Frontal cortex (tissue), 3 donors: ENCODE measurements at regions not wholly inside any gene's neighbourhood (a gene's known extent, or its start where the extent isn't known, plus 50 kb on each side); places are given as distances from the start of the nearest gene placed in this dataset.

Source experiments
- DNase-seq, 2 donors: peaks; one replicate each; pipeline ENCODE4 v3.0.0; 2012; ENCODE audit warnings: low spot score in 2 of 2
- FAIRE-seq: peaks from 2 replicates; lab custom pipeline; 2012; peaks lifted over from hg19 to GRCh38; lab: Jason Lieb, UNC
- donor health status: control.
- donor health status: control.
- donor health status: control.

- FAIRE-seq (no peak), DNase-seq (no peak)
Observed at GRCh38 chrX:39890807-39891206, 207.0 kb downstream of the BCOR start.

- FAIRE-seq = no peak
Observed at GRCh38 chrX:39891781-39892180, 206.0 kb downstream of the BCOR start.

DNA sequence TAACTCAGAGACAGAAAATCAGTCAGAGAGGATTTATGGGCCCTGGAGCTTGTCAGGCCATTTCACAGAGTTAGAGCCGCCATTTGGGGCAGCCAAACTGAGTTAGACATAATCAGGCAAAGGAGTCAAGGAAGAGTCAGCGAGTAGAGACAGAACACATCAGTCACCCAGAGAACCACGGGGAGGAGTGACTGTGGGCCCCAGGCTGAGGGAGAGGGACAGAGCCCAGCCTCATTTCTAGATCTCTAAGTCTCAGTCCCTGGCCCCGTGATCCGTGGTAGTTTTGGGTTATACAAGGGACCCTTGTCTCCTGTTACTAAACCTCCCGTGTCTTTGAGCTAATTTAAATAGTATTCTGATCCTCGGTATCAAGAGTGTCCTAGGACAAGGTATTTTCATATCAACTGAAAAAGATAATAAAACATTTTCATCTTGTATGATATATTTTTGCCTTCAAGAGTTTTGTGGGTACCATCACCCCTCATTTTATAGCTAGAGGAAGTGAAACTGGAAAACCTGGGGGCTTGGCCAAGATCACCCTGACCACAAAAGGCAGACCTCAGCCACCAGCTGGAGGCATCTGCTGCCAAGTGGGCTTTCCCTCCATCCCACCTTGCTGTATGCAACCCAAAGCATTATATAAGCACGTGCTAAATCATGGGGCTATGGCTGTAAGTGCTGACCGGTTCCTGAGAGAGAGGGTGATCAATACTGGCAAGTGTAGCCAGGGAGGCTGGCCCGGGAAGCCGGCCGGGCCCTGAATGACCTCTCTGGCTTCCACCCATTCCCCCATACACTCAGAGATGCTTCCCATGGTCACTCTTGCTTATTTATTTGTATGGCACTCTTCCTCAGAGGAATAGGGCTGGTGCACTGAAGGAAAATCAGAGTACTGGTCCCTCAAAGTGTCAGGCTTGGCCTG, 204.1 kb downstream of the BCOR start:
- FAIRE-seq (no peak), DNase-seq (no peak)

More at GRCh38 chrX:39891781-39892180, 206.0 kb downstream of the BCOR start:
- no peak for DNase-seq

DNA sequence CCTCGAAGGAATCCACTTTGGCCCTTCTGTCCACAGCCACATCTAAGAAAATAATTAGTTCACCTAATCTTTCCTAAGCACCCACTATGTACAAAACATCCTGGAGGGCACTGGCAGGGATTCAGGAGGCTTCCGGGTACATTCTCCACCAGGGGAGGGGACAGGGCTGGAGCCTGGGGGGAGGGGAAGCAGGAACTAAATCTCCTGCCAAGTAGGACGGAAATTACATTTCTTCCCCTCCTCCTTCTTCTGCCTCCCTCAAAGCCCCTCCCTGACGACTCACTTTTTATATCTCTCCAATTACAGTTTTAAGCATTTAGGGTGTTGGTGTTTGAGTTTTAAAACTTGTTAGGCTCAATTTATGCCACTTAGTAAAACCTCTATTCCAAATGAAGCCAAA, 203.1 kb downstream of the BCOR start:
- no peak for DNase-seq
- FAIRE-seq = no peak

DNA sequence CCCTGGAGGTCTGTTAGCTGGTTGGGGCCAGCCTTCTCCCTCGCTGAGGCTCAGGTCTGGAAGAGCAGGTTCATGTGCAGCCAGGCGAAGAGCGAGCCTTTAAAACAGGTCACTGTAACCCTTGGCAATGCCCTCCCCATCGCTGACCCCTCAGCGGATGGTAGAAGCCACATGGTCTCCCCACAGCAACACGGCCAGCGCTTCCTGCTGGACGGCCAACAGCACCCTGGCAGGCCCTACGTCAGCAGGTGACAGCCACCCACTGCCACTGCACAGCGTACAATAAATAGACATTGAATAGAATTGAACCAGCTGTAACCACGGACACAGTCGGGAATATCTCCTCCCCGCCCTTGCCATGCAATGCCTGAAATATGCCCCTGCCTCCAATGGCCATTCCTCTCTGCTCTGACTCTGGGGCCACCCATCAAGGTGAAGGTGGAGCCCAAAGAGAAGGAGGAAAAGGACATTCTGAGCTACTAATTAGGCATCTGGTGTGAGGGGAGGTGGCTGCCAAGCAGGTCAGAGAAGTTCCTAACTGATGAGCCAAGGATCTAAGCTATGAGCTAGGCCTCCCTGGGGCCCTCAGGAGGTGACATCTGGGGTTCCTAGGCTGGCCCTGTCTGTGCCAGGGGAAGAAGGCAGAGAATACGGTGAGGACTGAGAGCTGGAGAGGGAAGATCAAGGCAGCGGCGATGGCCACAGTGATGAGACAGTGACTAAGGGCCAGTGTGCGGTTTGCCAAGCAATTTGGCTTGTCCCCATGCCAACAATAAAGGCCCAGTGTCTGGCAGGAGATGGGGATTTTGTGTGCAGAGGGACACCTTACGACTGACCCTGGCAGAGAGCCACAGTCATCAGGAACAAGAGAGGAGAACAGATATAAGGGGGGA, 202.3 kb downstream of the BCOR start:
- FAIRE-seq (no peak), DNase-seq (no peak)

GRCh38 chrX:39896951-39897740, 200.6 kb downstream of the BCOR start:
- FAIRE-seq = no peak

DNA sequence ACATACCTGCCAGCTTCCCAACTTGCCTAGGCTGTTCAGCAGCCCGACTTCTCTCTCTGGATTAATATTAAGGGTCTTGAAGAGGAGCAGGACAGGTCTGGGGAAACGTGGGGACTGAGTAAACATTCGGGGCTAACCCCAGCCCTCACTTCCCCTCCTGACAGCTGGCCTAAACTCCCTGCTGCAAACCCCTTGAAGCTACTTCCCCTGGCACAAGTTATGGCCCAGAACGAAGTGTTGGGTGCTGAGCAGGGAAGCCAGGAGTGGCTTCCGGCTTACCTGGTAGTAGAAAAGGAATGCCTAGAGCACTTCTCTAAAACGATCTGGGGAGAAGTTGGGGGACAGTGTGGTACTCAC, 200.0 kb downstream of the BCOR start:
- no peak for FAIRE-seq

More at GRCh38 chrX:39896951-39897740, 200.6 kb downstream of the BCOR start:
- DNase-seq = no peak

GRCh38 chrX:39898147-39898546, 199.6 kb downstream of the BCOR start:
- no peak for DNase-seq
- FAIRE-seq = no peak

More for the DNA sequence above, 200.0 kb downstream of the BCOR start:
- no peak for DNase-seq

DNA sequence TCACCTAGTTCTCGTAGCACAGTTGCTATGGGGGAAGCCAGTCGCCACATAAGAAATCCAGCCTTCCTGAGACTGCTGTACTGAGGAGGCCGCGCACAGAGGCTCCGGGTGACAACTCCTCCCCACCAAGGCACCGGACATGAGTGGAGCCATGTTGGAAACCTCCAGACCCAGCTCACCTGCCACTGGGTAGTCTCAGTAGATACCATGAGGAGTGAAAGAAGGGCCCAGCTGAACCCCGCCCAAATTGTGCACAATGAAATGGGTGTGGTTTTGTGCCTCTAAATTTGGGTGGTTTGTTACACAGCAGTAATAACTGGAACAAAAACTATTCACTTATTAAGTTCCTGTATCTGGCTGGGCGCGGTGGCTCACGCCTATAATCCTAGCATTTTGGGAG, 198.7 kb downstream of the BCOR start:
- no peak for DNase-seq
- FAIRE-seq = no peak

DNA sequence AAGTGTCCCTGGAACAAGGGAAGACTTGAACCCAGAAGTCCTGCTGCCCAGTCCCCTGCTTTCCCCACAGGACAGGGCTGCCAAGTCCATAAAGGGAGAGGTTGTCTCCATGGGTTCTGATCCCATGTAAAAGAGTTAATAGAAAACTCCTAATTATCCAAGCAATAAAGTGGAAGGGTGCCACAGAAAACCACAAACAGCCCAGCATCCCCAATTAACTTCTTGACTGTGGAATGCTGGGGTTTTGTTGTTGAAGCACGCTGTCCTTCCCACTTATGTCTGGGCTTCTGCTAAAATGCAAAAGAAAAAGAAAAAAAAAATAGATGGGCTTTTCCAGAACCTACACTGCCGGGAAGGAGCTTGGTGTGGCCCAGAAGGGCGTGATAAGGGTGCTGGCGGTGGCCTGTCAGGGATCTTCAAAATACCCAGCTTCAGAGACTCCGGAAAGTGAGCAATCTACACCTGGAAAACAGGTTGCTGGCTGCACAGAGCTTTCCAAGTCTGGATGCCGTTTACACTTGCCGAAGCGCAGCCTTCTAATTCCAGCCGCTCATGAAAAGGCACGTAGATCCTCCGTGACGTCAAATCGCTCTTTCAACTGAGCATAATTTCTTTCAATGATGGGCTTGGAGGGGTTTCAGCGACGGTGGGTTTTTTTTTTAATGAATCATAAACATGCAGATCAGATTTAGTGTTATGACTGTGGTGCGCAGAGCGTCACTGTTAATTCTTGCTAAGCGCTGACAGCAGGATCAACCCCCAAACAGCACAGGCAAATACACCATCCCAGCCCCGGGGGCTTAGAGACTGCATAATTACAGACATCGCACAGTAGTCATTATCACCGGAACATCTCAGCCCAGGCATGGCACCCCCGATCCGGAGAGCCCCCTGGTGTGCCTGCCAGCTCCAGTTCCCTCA, 197.6 kb downstream of the BCOR start:
- FAIRE-seq (no peak), DNase-seq (no peak)

DNA sequence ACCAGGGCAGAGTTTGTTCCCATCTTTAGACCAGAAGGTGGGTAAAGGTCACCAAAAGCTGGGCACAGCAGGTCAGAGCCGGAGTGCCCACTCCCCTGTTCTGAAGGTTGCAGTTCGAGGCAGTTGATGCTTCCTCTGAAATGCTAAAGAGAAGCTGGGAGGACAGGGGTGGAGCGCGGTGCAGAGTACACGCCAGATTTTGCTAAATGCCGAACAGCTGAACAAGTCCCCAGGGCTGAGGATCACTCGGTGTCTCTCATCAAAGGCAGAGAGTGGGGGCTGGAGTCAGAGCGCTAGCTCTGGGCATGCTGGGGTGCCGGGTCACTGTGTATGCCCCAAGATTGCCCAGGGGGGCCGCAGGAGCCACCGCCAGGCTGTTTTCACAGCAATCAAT, 197.0 kb downstream of the BCOR start:
- no peak for FAIRE-seq
- DNase-seq = no peak

GRCh38 chrX:39903343-39903742, 194.4 kb downstream of the BCOR start:
- FAIRE-seq (no peak), DNase-seq (no peak)

- DNase-seq = no peak
- FAIRE-seq = no peak
Observed at GRCh38 chrX:39903937-39904336, 193.8 kb downstream of the BCOR start.

DNA sequence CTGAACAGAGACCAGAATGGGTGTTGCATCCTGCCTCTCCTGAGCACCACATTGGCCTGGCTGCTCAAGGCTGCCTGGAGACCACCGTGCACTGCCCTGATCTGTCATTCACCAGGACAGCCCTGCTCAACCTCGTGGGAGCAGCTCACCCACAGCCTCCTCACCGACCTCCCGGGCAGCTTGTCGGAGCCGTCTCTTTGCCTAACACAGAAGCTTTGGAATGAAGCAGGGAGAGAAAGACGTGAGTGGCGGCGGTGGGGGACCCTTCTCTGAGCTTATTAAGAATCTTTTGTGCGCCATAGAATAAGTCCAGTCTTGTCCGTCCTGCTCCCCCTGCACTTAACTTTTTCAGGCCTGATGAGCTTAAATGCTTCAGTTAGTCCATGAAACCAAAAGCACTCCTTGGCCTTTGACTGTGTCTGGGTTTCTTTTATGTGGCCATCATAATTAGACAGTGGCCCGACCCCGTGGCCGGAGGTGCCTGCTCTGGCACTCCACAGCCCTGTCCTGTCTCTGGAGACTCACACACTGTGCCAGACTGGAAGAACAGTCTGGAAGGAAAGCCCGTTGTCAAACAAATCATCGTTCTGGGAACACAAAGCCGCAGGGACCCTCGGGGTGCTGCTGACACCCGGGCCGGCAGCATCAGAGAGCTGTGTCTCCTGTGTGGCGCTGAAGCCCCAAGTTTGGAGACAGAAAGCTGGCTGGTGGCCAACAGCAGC, 192.8 kb downstream of the BCOR start:
- FAIRE-seq = no peak
- no peak for DNase-seq

GRCh38 chrX:39905538-39905891, 192.2 kb downstream of the BCOR start:
- no peak for DNase-seq
- FAIRE-seq = no peak

GRCh38 chrX:39905946-39906345, 191.8 kb downstream of the BCOR start:
- no peak for FAIRE-seq
- DNase-seq = no peak

DNA sequence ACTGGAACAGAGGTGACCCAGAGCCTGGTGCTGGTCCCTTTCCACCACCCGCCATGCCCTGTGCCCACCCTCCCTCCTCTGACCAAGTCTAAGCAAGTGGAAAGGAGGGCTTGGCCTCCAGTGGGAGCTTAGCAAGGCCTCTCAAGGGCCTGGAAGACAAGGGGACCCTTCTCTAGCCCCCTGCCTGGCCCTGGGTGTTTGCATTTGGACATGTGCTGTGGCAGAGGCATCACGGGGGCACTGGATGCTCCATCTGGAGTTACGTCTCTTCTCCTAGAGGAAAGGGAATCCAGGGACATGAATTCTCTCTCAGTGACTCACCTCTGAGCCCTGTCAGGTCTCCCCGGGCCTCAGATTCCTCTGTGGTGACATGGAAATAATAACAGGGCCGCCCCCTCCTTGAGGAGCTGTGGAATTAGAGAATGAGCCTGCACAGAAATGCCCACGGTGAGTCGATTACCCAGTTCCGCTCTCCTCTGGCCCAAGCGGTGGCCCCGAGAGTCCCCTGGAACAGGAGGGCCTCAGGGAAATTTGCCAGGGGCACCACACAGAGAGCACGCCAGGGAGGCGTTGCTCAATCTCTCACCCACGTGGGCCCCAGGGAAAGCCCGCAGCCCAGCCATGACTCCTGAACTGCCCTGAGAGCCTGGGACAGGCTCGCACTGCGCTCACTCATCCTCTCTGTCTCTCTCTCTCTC, 189.6 kb downstream of the BCOR start:
- DNase-seq = no peak
- no peak for FAIRE-seq

DNA sequence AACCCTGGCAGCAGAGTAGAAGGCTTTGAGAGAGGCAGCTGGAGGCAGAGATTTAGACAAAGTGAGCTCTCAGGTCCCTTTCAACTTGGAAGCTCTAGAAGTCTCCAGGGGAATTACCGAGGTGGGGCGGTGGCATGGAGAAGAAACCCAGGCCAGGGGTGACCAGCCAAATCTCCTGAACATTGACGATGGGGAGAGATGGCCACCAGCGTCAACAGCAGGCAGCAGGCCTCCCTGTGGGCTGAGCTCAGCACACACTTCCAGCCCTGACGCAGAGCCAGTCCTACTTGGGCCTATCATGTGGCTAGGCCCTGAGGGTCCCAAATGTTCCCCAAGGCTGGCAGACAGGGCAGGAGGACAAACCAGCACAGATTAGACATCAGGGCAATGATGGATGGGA, 187.8 kb downstream of the BCOR start:
- DNase-seq (no peak), FAIRE-seq (no peak)
